ENCODE measurements at regions not wholly inside any gene's neighbourhood (a gene's known extent, or its start where the extent isn't known, plus 50 kb on each side); places are given as distances from the start of the nearest gene placed in this dataset.

DNA sequence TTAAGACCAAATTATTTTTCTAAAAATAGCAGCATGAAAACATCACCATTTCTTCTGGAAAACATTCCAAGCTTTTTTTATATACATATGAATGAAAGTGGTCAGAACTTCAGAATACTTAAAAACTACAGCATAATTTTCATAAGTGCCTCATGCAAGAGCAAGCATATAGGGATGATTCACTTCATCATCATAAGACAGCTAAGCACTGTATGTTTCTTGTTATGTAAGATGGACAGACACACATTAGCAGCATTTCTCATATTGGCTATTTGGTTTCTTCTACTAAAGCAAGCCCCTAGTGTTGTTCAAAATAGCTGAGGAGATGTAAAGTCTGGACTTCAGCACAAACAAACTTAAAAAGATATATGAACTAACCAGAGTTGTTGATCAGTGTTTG, 213.1 kb upstream of the NOCT start:
- H3K27ac ChIP-seq: no peak overlapping the region
- TF ChIP-seq, protein P1, sequence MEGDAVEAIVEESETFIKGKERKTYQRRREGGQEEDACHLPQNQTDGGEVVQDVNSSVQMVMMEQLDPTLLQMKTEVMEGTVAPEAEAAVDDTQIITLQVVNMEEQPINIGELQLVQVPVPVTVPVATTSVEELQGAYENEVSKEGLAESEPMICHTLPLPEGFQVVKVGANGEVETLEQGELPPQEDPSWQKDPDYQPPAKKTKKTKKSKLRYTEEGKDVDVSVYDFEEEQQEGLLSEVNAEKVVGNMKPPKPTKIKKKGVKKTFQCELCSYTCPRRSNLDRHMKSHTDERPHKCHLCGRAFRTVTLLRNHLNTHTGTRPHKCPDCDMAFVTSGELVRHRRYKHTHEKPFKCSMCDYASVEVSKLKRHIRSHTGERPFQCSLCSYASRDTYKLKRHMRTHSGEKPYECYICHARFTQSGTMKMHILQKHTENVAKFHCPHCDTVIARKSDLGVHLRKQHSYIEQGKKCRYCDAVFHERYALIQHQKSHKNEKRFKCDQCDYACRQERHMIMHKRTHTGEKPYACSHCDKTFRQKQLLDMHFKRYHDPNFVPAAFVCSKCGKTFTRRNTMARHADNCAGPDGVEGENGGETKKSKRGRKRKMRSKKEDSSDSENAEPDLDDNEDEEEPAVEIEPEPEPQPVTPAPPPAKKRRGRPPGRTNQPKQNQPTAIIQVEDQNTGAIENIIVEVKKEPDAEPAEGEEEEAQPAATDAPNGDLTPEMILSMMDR (conservative IDR thresholded peaks at IDR 0.05): no peak

DNA sequence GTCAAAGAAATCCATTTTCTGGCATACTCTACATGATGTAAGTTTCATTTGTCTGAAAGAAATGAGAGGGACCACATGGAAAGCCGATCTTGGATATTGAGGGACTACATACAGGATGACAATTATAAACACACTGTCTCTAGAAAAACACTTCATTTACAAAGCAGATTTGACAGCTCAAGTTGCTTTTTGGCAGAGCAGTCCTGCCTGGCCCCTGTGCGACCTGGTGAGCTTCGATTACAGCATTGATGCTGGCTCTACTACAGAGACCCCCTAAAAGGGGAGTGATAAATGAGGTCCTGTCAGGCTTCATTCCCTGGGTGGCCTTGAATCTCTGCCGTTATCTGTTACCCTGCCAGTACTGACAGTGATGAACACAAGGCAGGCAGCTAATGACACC, 215.2 kb upstream of the NOCT start:
- H3K27ac ChIP-seq: no peak overlapping the region
- TF ChIP-seq, protein P1 (conservative IDR thresholded peaks at IDR 0.05): no peak

DNA sequence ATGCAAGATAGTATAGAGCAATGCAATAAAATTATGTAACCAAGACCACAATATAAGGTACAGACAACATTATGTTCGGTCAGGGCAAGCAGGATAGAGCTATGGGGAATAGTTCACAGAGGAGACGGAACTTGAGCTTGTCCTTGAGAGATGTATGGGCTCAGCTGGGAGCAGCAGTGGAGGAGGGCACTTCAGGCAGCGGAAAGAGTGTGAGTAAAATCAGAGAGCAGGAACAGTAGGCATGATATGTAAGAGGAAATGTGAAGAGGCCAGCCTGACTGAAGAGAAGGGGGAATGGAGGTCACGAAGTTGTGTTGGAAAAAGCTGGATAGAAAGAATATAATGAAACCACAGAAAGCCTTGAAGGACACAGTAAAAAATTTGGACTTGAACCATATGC, 217.2 kb upstream of the NOCT start:
- TF ChIP-seq, protein P1 (conservative IDR thresholded peaks at IDR 0.05): no peak
- no peak overlapping the region for H3K27ac ChIP-seq

DNA sequence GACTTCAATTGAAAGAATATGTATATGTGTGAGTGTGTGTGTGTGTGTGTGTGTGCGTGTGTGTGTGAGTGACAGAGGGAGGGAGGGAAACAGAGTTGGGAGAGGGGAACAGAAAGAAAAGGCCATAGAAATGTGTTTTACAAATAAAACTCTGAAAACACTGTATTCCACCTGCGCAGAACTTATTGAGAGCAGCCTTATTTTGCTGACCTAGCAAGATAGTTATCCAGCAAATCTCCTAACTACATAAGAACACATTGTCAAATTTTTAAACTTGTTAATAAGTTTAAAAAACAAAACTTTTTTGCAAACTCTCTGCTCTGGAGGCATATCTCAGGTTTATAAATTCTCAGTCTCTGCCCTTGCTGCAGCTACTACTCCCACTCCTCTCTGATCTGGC, 217.9 kb upstream of the NOCT start:
- no peak overlapping the region for H3K27ac ChIP-seq
- TF ChIP-seq, protein P1 (conservative IDR thresholded peaks at IDR 0.05): no peak

DNA sequence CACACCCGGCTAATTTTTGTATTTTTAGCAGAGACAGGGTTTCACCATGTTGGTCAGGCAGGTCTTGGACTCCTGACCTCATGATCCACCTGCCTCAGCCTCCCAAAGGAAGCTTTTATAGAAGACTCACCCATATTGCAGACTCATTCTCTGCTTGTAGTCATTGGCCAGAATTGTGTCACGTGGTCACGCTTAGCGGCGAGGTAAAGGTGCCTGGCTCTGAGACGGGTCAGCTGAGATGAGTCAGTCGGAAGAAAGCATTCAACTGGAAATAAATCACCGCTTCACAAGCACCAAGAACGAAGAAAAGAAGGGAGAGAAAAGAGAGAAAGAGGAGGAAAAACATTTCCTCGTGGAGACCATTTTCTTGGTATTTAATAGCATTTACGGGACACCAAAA, 218.8 kb upstream of the NOCT start:
- TF ChIP-seq, protein P1 (conservative IDR thresholded peaks at IDR 0.05): no peak
- H3K27ac ChIP-seq: no peak overlapping the region

DNA sequence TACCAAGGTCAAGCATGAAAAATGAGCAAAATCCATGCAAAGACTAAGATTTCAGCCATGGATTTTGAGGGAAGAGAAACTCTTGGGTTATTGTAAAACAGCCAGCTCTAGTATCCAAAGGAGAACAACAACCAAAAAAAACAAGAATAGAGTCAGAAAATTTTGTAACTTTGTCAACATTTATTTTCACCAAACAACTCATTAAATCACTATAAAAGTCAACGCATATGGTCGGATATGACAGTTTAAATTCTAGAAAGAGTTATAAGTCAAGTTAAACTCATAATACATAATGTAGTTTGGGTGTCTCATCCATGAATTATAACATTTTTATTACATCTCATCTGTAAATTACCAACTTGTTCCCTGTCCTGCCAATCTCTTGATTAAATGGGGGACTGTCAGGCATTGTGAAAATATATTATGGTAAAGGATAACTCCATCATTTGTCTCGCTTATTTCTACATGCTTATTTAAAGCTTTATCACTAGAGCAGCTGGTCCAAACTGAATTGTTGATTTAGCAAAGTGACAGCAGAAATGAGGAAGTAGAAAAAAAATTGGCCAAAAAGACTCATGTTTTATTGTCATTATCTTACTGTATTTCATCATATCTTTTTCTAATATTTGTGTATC, 224.8 kb upstream of the NOCT start:
- TF ChIP-seq, protein P1 (conservative IDR thresholded peaks at IDR 0.05): no peak
- peak overlapping the region; percentile 43; the same call in 1 of the 2 replicates for H3K27ac ChIP-seq

DNA sequence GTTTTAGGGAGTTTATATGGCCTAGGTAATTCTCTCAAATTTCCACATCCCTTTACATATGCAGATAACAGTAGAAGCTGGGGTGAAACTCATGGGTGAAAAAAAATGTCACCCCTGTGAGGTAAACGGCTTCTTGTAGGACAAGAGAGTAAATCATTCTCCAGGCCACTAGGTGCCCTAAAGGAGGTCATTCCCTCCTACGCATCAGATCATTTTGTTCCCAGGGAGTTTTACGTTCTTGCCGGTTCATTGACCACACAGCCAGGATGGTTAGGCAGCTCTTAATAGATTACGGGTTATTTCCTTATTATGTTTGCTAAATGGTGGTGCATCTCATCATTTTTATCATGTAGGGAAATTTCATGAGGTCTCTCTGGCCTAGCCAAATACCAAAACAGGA, 225.8 kb upstream of the NOCT start:
- peak overlapping the region; percentile 43 for H3K27ac ChIP-seq
- TF ChIP-seq, protein P1 (conservative IDR thresholded peaks at IDR 0.05): peak; percentile 24; the same call in 1 of the 2 replicates

Measured in VCaP (cell line).